Astrocyte (in vitro differentiated cells and primary cell): ENCODE measurements at regions not wholly inside any gene's neighbourhood (a gene's known extent, or its start where the extent isn't known, plus 50 kb on each side); places are given as distances from the start of the nearest gene placed in this dataset.

Experiments used
- EZH2 ChIP-seq: IDR thresholded peaks from 2 replicates; pipeline ENCODE4 v1.6.1; 2012; ENCODE audit warnings: mild to moderate bottlenecking, low read length, inconsistent platforms; ENCODE audit not compliant: insufficient read depth
- TF ChIP-seq, protein P1 (sequence below): IDR thresholded peaks from 2 replicates; pipeline ENCODE4 v1.5.1; 2011; ENCODE audit warnings: low read depth, mild to moderate bottlenecking, inconsistent platforms, low read length, moderate library complexity; ENCODE audit not compliant: insufficient read depth

DNA sequence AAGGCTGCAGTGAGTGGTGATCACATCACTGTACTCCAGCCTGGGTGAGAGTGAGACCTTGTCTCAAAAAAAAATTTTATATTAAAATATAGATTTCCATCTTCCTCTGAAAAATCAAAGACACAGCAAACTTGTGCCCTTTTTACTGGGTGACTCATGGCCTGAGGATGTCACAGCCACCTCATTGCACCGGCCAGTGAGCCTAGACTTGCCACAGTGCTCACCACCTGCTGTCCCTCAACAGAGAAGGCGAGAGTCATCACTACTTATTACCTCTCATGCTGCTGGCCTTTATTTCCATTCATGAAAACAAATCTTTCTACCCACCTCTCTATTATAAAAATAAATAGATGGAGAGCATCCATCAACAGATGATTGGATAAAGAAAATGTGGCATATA, 295.8 kb downstream of the PREX1 start:
- TF ChIP-seq, protein P1, sequence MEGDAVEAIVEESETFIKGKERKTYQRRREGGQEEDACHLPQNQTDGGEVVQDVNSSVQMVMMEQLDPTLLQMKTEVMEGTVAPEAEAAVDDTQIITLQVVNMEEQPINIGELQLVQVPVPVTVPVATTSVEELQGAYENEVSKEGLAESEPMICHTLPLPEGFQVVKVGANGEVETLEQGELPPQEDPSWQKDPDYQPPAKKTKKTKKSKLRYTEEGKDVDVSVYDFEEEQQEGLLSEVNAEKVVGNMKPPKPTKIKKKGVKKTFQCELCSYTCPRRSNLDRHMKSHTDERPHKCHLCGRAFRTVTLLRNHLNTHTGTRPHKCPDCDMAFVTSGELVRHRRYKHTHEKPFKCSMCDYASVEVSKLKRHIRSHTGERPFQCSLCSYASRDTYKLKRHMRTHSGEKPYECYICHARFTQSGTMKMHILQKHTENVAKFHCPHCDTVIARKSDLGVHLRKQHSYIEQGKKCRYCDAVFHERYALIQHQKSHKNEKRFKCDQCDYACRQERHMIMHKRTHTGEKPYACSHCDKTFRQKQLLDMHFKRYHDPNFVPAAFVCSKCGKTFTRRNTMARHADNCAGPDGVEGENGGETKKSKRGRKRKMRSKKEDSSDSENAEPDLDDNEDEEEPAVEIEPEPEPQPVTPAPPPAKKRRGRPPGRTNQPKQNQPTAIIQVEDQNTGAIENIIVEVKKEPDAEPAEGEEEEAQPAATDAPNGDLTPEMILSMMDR, result no peak
- no peak for TF ChIP-seq EZH2
